ENCODE measurements at regions not wholly inside any gene's neighbourhood (a gene's known extent, or its start where the extent isn't known, plus 50 kb on each side); places are given as distances from the start of the nearest gene placed in this dataset.
"Not testable (repeated sequence)": the region's sequence is repeated elsewhere in the genome, so short reads cannot be mapped to it uniquely, and the experiment has no call there.

- TF ChIP-seq CTCF (IDR thresholded peaks at IDR 0.05; ENCODE audit: extremely low read depth in 1 of 2, insufficient read depth in 1 of 2, low read depth in 1 of 2, low read length in 2 of 2); POLR2AphosphoS5 (IDR thresholded peaks at IDR 0.05; ENCODE audit: insufficient read depth, low read depth, low read length); EZH2 (IDR thresholded peaks at IDR 0.05; ENCODE audit: borderline replicate concordance, low read depth, low read length, severe bottlenecking): not testable (repeated sequence)
Measured at GRCh38 chr5:92542017-92542416, 1039.0 kb downstream of the NR2F1-AS1 start.

All from endothelial cell of umbilical vein (primary cell).